Thoracic aorta (tissue), 2 donors: ENCODE measurements at regions not wholly inside any gene's neighbourhood (a gene's known extent, or its start where the extent isn't known, plus 50 kb on each side); places are given as distances from the start of the nearest gene placed in this dataset.

Experiments
- ATAC-seq: fragments of 150-250 bp; one replicate; pipeline ENCODE4 v1.8.0; 2017; ENCODE audit warnings: low read depth; ENCODE audit not compliant: insufficient number of reproducible peaks, low FRiP score
- DNase-seq: peaks from one replicate; pipeline ENCODE4 v3.0.0-alpha.2; 2020; ENCODE audit warnings: low spot score
- H3K27ac ChIP-seq, 2 donors: fragments of 200-600 bp; sonication (generic); 1 replicate in 1 of 2; 2 replicates in 1 of 2; pipeline ENCODE4 v1.5.1; 2016; ENCODE audit warnings: mild to moderate bottlenecking in 2 of 2, moderate library complexity in 2 of 2
- H3K27me3 ChIP-seq: fragments of 200-600 bp; sonication (generic); replicated peaks from 2 replicates; pipeline ENCODE4 v1.6.0; 2016; ENCODE audit warnings: mild to moderate bottlenecking; ENCODE audit not compliant: insufficient read depth
- H3K36me3 ChIP-seq: fragments of 200-600 bp; sonication (generic); one replicate; pipeline ENCODE4 v1.5.1; 2016
- H3K4me1 ChIP-seq, 2 donors: fragments of 200-600 bp; sonication (generic); 1 replicate in 1 of 2; 2 replicates in 1 of 2; pipeline versions ENCODE4 v1.5.1 to v1.6.0; 2016; ENCODE audit warnings: low read depth in 2 of 2, mild to moderate bottlenecking in 1 of 2; ENCODE audit not compliant: control insufficient read depth in 1 of 2
- H3K4me3 ChIP-seq: fragments of 200-600 bp; sonication (generic); 2 replicates; pipeline ENCODE4 v1.5.1; 2016; ENCODE audit warnings: mild to moderate bottlenecking
- H3K9me3 ChIP-seq: fragments of 200-600 bp; sonication (generic); 2 replicates; pipeline ENCODE4 v1.5.1; 2016
- TF ChIP-seq, protein P1 (sequence below): fragments of 200-600 bp; sonication (generic); IDR thresholded peaks from one replicate; pipeline ENCODE4 v1.5.1; 2019; ENCODE audit warnings: antibody characterized with exemption

DNA sequence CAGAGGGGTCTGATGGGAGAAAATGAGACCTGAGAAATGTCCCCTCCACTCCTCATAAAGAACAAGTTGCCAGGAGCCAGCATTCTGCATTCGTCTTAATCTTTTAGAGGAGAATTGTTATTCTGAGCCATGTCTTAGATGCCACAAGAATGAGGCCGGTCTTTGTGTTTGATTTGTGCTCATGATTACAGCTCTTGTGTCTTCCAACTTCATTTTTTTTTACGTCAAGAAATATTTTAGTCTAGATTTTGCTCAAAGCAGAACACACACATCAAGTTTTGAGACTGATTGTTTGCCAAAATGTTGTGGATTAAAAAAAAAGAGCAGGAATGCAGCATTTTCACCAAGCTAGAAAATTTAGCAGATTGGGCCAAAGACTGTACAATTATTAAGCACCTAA lies 130.6 kb upstream of the PITX2 start:
- no peak overlapping the region for H3K4me3 ChIP-seq
- TF ChIP-seq, protein P1, sequence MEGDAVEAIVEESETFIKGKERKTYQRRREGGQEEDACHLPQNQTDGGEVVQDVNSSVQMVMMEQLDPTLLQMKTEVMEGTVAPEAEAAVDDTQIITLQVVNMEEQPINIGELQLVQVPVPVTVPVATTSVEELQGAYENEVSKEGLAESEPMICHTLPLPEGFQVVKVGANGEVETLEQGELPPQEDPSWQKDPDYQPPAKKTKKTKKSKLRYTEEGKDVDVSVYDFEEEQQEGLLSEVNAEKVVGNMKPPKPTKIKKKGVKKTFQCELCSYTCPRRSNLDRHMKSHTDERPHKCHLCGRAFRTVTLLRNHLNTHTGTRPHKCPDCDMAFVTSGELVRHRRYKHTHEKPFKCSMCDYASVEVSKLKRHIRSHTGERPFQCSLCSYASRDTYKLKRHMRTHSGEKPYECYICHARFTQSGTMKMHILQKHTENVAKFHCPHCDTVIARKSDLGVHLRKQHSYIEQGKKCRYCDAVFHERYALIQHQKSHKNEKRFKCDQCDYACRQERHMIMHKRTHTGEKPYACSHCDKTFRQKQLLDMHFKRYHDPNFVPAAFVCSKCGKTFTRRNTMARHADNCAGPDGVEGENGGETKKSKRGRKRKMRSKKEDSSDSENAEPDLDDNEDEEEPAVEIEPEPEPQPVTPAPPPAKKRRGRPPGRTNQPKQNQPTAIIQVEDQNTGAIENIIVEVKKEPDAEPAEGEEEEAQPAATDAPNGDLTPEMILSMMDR: no peak
- no peak for DNase-seq
- H3K36me3 ChIP-seq: no peaks in the 10 kb centered on the region
- H3K27me3 ChIP-seq: no peaks in the 10 kb centered on the region
- H3K9me3 ChIP-seq: no peaks in the 10 kb centered on the region
- H3K4me1 ChIP-seq: no peaks in the 10 kb centered on the region
- no peak for ATAC-seq
- no peak overlapping the region for H3K27ac ChIP-seq

DNA sequence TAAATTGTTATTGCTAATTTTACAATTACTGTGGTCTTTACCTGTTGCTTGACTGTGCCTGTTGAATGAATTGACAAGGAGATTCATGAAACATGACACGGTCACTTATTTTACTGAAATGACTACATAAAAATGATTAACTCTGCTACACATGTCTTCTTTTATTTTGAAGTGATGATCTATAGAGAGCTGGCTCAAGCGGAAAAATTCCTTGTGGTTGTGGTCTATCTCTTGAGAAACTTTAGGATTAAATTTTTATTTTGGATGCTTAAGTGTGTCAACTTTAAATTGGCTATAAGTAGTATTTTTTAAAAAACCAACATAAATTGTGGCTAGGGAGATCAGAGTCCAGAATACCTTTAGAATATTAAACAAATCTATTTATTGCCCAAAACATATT lies 131.8 kb upstream of the PITX2 start:
- Histone ChIP-seq H3K4me1 (no peaks in the 10 kb centered on the region), H3K4me3 (no peak overlapping the region), H3K27ac (no peak overlapping the region), H3K27me3 (no peaks in the 10 kb centered on the region), H3K9me3 (no peaks in the 10 kb centered on the region), H3K36me3 (no peaks in the 10 kb centered on the region)
- TF ChIP-seq, protein P1: no peak
- no peak for DNase-seq
- ATAC-seq: no peak

DNA sequence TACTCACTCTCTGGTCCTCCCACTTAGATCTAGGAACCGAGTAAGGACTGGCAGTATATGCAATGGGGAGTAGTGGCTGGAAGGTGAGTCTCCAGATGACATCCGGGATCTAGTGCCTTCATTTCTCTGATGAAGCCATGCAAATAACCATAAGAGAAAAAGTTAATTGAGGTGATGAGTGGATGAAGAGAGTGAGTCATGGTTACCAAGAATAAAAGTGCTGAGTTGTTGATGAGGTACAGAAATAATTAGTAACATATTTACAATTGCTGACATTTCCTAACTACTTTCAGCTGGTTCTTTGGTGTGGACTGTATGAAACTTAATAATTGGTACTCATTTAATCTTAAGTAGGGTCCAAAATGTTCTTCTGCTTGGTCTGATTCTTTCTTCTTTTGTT lies 146.7 kb upstream of the PITX2 start:
- Histone ChIP-seq H3K27ac (no peak overlapping the region), H3K4me1 (no peaks in the 10 kb centered on the region), H3K27me3 (no peaks in the 10 kb centered on the region), H3K4me3 (no peak overlapping the region), H3K9me3 (no peaks in the 10 kb centered on the region), H3K36me3 (no peaks in the 10 kb centered on the region)
- ATAC-seq (no peak), DNase-seq (no peak)
- TF ChIP-seq, protein P1: no peak

DNA sequence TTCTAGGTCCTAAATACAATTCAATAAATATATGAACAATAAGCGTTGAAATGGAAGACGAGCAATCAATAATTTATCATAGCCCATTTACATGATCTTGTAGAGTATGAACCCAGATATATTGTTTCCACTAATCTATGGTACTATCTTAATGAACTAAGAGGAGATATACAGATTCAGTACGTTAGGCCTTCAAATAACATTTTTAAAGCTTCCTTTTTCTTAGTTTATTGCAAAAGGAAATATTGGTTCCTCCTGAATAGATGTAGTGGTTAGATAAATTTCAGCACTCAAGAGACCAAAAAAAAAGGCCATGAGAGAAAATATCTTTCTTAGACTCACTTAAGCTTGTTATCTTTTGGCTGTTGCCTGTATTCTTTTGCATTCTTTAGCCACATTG lies 147.5 kb upstream of the PITX2 start:
- Histone ChIP-seq H3K4me1 (no peaks in the 10 kb centered on the region), H3K27me3 (no peaks in the 10 kb centered on the region), H3K4me3 (no peak overlapping the region), H3K9me3 (no peaks in the 10 kb centered on the region), H3K27ac (no peak overlapping the region), H3K36me3 (no peaks in the 10 kb centered on the region)
- DNase-seq (no peak), ATAC-seq (no peak)
- TF ChIP-seq, protein P1: no peak

DNA sequence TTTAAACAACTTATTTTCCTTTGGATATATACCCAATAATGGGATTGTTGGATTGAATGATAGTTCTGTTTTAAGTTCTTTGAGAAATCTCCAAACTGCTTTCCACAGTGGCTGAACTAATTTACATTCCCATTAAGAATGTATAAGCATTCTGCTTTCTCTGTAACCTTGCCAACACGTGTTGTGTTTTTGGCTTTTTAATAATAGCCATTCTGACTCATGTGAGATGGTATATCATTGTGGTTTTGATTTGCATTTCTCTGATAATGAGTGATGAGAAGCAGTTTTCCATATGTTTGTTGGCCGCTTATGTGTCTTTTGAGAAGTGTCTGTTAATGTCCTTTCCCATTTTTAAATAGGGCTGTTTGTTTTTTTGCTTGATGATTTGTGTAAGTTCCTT lies 155.6 kb upstream of the PITX2 start:
- H3K27me3 ChIP-seq: no peaks in the 10 kb centered on the region
- TF ChIP-seq, protein P1: no peak
- ATAC-seq (no peak), DNase-seq (no peak)
- H3K27ac ChIP-seq: no peak overlapping the region
- no peaks in the 10 kb centered on the region for H3K9me3 ChIP-seq
- no peak overlapping the region for H3K4me3 ChIP-seq
- H3K4me1 ChIP-seq: no peaks in the 10 kb centered on the region
- no peaks in the 10 kb centered on the region for H3K36me3 ChIP-seq
